Activated CD4-positive, alpha-beta memory T cell treated with anti-CD3 and anti-CD28 coated beads for 36 hours (primary cell): ENCODE measurements at regions not wholly inside any gene's neighbourhood (a gene's known extent, or its start where the extent isn't known, plus 50 kb on each side); places are given as distances from the start of the nearest gene placed in this dataset.

Experiments
- CTCF ChIA-PET: fragments of 350-600 bp; sonication (Branson Sonifier 250); formaldehyde crosslinking; loops from one replicate; lab custom pipeline; 2021; ENCODE audit warnings: antibody characterized with exemption, inconsistent platforms; lab: Charles Lee
- POLR2A ChIA-PET: fragments of 350-600 bp; sonication (Branson Sonifier 250); formaldehyde crosslinking; loops from one replicate; lab custom pipeline; 2021; ENCODE audit warnings: antibody characterized with exemption; lab: Charles Lee
- DNase-seq: peaks from one replicate; pipeline ENCODE4 v3.0.0-alpha.2; 2020
- H3K27ac Mint-ChIP-seq: one replicate; pipeline ENCODE4 v1.8.0; 2021; ENCODE audit warnings: mixed read lengths
- H3K27me3 Mint-ChIP-seq: one replicate; pipeline ENCODE4 v1.8.0; 2021; ENCODE audit warnings: mixed read lengths
- H3K36me3 Mint-ChIP-seq: one replicate; pipeline ENCODE4 v1.8.0; 2021; ENCODE audit warnings: mixed read lengths
- H3K4me1 Mint-ChIP-seq: one replicate; pipeline ENCODE4 v1.8.0; 2021; ENCODE audit warnings: low read depth, mixed read lengths
- H3K4me3 Mint-ChIP-seq: one replicate; pipeline ENCODE4 v1.8.0; 2021; ENCODE audit warnings: mild to moderate bottlenecking, mixed read lengths
- H3K9me3 Mint-ChIP-seq: one replicate; pipeline ENCODE4 v1.8.0; 2021; ENCODE audit warnings: mixed read lengths
- intact Hi-C: fragments of 100-400 bp; cut with micrococcal nuclease; formaldehyde crosslinking; loops from one replicate; pipeline ENCODE4 v1.15.1; 2023

- H3K4me3 Mint-ChIP-seq, result no peak overlapping the region
- POLR2A ChIA-PET, result no interaction called here
- intact Hi-C loops, result no loop called here
Observed at GRCh38 chr17:5781236-5781927, 197.1 kb upstream of the NLRP1 start.

GRCh38 chr17:5783269-5783668 lies 199.0 kb upstream of the NLRP1 start:
- POLR2A ChIA-PET, result no interaction called here
- no peaks in the 10 kb centered on the region for H3K4me1 Mint-ChIP-seq
- H3K36me3 Mint-ChIP-seq, result no peaks in the 10 kb centered on the region

More at GRCh38 chr17:5781236-5781927, 197.1 kb upstream of the NLRP1 start:
- peaks cover under 1% of the 10 kb centered on the region for H3K4me1 Mint-ChIP-seq
- H3K36me3 Mint-ChIP-seq, result no peaks in the 10 kb centered on the region
- CTCF ChIA-PET, result no interaction called here
- H3K27me3 Mint-ChIP-seq, result peaks cover 13% of the 10 kb centered on the region
- DNase-seq, result no peak
- no peak overlapping the region for H3K27ac Mint-ChIP-seq
- H3K9me3 Mint-ChIP-seq, result peaks cover 9% of the 10 kb centered on the region

DNA sequence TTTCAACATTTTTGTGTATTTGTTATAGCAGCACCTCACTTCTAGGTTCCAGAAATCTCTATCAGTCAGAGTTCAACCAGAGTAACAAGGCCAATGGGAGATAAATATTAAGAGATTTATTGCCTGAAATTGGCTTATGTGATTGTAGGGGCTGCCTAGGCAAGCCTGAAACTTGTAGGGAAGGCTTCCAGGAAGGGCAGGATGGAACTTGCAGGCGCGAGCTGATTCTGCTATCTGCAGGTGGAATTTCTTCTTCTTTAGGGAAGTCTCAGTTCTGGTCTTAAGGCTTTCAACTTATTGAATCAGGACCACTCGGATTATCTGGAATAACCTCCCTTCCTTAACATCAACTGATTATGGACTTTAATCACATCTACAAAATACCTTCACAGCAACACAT lies 199.5 kb upstream of the NLRP1 start:
- CTCF ChIA-PET, result no interaction called here
- no peak for DNase-seq
- Mint-ChIP-seq H3K36me3 (no peaks in the 10 kb centered on the region), H3K27ac (no peak overlapping the region), H3K9me3 (peaks cover 9% of the 10 kb centered on the region), H3K27me3 (peaks cover 18% of the 10 kb centered on the region), H3K4me1 (no peaks in the 10 kb centered on the region), H3K4me3 (no peak overlapping the region)
- intact Hi-C loops, result no loop called here
- POLR2A ChIA-PET, result no interaction called here

More at GRCh38 chr17:5783269-5783668, 199.0 kb upstream of the NLRP1 start:
- Mint-ChIP-seq H3K27me3 (peaks cover 15% of the 10 kb centered on the region), H3K27ac (no peak overlapping the region), H3K4me3 (no peak overlapping the region), H3K9me3 (peaks cover 9% of the 10 kb centered on the region)
- DNase-seq, result no peak
- intact Hi-C loops, result no loop called here
- CTCF ChIA-PET, result no interaction called here

- no peak for DNase-seq
- ChIA-PET POLR2A (no interaction called here), CTCF (no interaction called here)
- H3K4me3 Mint-ChIP-seq, result no peak overlapping the region
- H3K27me3 Mint-ChIP-seq, result peaks cover 25% of the 10 kb centered on the region
- H3K27ac Mint-ChIP-seq, result no peak overlapping the region
- H3K9me3 Mint-ChIP-seq, result peaks cover 9% of the 10 kb centered on the region
- intact Hi-C loops, result no loop called here
- H3K36me3 Mint-ChIP-seq, result no peaks in the 10 kb centered on the region
- H3K4me1 Mint-ChIP-seq, result no peaks in the 10 kb centered on the region
Observed at GRCh38 chr17:5784791-5785190, 200.5 kb upstream of the NLRP1 start.

DNA sequence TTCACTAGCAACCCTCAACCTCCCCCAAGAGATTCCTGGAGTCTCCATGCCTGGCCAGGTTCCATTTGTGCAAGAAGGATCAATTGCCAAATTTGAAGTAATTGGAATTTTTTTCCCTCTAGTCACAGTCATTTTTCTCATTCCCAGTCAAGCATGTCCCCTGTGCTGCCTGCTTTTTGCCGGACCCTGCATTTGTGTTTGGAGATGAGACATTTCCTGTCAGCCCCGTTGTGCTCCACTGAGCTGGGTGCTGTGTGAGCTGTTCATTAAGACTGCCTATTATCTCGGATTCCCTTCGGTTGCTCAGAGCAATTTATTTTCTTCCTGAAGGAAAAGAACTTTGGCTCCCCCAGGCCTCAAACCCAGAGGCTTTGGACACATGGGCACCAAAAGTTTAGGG lies 201.0 kb upstream of the NLRP1 start:
- H3K27me3 Mint-ChIP-seq, result peaks cover 29% of the 10 kb centered on the region
- CTCF ChIA-PET, result no interaction called here
- POLR2A ChIA-PET, result no interaction called here
- no peak overlapping the region for H3K4me3 Mint-ChIP-seq
- no peaks in the 10 kb centered on the region for H3K36me3 Mint-ChIP-seq
- H3K9me3 Mint-ChIP-seq, result peaks cover 9% of the 10 kb centered on the region
- DNase-seq, result no peak
- intact Hi-C loops, result no loop called here
- H3K4me1 Mint-ChIP-seq, result no peaks in the 10 kb centered on the region
- no peak overlapping the region for H3K27ac Mint-ChIP-seq

GRCh38 chr17:5785867-5786509 lies 201.7 kb upstream of the NLRP1 start:
- ChIA-PET POLR2A (no interaction called here), CTCF (no interaction called here)
- peaks cover 25% of the 10 kb centered on the region for H3K27me3 Mint-ChIP-seq
- no peak for DNase-seq
- intact Hi-C loops, result no loop called here
- H3K36me3 Mint-ChIP-seq, result no peaks in the 10 kb centered on the region
- H3K9me3 Mint-ChIP-seq, result peaks cover 9% of the 10 kb centered on the region
- no peak overlapping the region for H3K4me3 Mint-ChIP-seq
- no peak overlapping the region for H3K27ac Mint-ChIP-seq
- H3K4me1 Mint-ChIP-seq, result no peaks in the 10 kb centered on the region

DNA sequence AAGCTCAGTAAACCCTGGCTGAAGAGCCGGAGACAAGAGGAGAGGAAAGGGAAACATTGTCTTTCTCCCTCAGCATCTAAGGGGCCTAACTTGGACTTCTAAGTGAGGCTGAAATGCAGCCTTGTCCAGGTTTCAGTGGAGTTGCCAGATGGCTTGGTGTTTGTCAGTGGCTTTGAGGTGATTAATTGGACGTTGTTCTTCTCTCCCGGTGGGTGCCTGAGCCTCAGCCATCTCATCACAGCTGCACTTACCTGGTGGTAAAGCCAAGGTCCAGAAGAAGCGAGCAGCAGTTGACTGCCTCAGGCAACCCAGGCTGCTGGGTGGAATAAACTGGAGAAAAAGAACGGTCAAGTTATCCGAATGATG lies 202.2 kb upstream of the NLRP1 start:
- Mint-ChIP-seq H3K27ac (no peak overlapping the region), H3K27me3 (peaks cover 23% of the 10 kb centered on the region), H3K36me3 (no peaks in the 10 kb centered on the region), H3K4me3 (no peak overlapping the region), H3K4me1 (no peaks in the 10 kb centered on the region), H3K9me3 (peaks cover 9% of the 10 kb centered on the region)
- DNase-seq, result no peak
- POLR2A ChIA-PET, result no interaction called here
- CTCF ChIA-PET, result no interaction called here
- intact Hi-C loops, result no loop called here

DNA sequence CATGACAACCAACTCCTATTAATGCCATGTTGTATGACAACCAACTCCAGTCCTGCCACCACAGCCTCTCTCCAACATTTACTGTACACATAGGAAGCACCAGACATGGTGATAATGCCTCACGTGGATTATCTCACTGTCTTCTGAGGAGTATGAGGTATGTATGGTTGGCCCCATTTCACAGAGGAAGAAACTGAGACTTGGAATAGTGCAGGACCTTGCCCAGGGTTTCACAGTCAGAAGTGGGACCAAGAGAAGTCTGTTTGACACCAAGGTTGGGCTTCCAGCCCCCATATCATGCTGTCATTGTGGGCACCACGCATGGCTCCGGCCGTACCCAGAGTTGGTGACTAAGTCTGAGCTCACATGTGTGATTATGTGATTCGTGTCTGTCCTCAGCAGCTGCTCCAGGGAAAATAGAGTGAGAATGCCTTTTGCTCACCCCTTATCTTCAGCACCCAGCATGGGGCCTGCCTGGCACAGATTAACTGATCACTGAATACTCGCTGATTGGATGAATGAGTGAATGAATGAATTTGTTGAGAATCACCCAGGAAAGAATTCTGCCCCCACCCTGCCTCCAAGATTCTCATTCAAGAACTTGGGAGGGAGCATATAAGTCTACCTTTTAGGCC lies 204.1 kb upstream of the NLRP1 start:
- no peak overlapping the region for H3K27ac Mint-ChIP-seq
- H3K27me3 Mint-ChIP-seq, result peaks cover 28% of the 10 kb centered on the region
- intact Hi-C loops, result no loop called here
- ChIA-PET POLR2A (no interaction called here), CTCF (no interaction called here)
- H3K4me3 Mint-ChIP-seq, result no peak overlapping the region
- no peaks in the 10 kb centered on the region for H3K4me1 Mint-ChIP-seq
- no peak for DNase-seq
- H3K36me3 Mint-ChIP-seq, result peaks cover 5% of the 10 kb centered on the region
- peaks cover 14% of the 10 kb centered on the region for H3K9me3 Mint-ChIP-seq

DNA sequence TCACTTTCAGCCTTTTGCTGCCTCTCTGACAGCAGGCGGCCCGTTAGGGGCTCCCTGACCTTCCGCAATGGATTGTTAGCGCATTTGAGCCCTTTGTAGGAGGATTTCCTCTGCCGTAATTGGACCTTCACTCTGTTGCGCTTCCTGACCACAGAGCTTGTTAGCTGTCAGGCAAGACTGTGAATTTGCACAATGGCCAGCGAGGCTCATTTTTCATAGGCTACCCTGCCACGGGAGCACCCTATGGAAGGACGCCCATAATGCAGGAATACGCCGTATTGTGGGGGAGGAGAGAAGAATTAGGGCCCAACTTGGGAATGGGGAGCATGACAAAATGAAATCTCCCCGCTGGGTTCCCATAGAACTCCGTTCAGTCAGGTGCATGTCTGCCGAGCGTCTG lies 205.2 kb upstream of the NLRP1 start:
- Mint-ChIP-seq H3K27me3 (peaks cover 25% of the 10 kb centered on the region), H3K36me3 (peaks cover 5% of the 10 kb centered on the region)

DNA sequence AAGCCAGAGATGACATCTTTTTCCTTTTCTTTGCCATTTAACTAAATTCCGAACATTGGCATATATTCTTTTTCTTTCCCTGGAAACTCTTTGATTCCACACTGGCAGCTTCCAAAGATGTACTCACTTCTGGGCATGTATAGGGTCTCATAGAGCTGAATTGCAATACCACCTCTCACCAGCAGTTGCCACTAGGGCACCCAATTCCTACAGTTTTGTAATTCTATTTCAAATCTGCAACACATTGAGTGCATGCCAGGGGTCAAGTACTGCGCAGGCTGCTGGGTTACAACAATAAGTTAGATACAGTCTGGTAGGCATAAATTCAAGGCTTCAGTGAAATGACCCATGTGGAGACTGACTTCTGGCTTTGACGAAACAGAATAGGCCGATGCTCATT lies 208.8 kb upstream of the NLRP1 start:
- POLR2A ChIA-PET, result no interaction called here
- H3K27ac Mint-ChIP-seq, result no peak overlapping the region

More for the DNA sequence above, 205.2 kb upstream of the NLRP1 start:
- Mint-ChIP-seq H3K4me1 (no peaks in the 10 kb centered on the region), H3K27ac (no peak overlapping the region), H3K9me3 (peaks cover 8% of the 10 kb centered on the region), H3K4me3 (no peak overlapping the region)
- POLR2A ChIA-PET, result no interaction called here
- CTCF ChIA-PET, result no interaction called here
- DNase-seq, result no peak
- intact Hi-C loops, result no loop called here

DNA sequence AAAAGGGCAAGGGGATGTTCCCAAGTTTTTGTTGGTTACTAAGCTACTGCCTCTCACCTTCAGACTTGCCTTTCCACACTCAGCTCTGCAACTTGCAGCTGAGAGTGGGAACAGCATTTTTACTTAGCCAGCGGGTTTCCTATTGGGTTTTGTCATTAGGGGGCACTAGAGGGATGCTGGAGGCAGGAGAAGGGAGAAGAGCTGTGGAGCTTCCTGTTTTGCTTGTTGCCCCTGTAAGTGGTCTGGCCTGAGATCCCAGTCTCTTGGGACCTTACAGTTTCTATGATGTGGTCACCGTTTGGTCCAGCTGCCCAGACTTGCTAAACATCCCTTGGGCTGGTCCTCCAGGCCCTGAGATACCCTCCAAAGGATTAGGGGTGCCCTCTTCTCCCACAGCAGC lies 209.6 kb upstream of the NLRP1 start:
- Mint-ChIP-seq H3K27ac (no peak overlapping the region), H3K4me3 (no peak overlapping the region), H3K4me1 (no peaks in the 10 kb centered on the region), H3K36me3 (peaks cover 5% of the 10 kb centered on the region), H3K27me3 (peaks cover 25% of the 10 kb centered on the region), H3K9me3 (peaks cover 8% of the 10 kb centered on the region)
- CTCF ChIA-PET, result interaction anchor here (0.7 to 1.0 kb wide), 3 partner anchors 13 to 642 kb away, joined by 3 to 4 read pairs (median 3); no protein-coding TSS in a partner anchor
- no peak for DNase-seq
- POLR2A ChIA-PET, result no interaction called here
- intact Hi-C loops, result no loop called here

More for the DNA sequence above, 208.8 kb upstream of the NLRP1 start:
- H3K4me3 Mint-ChIP-seq, result no peak overlapping the region
- intact Hi-C loops, result no loop called here
- peaks cover 5% of the 10 kb centered on the region for H3K36me3 Mint-ChIP-seq
- no peaks in the 10 kb centered on the region for H3K4me1 Mint-ChIP-seq
- H3K27me3 Mint-ChIP-seq, result peaks cover 28% of the 10 kb centered on the region
- CTCF ChIA-PET, result interaction anchor here (0.7 kb wide), 1 partner anchor 337 kb away, joined by 3 read pairs; no protein-coding TSS in a partner anchor
- no peak for DNase-seq
- H3K9me3 Mint-ChIP-seq, result peaks cover 8% of the 10 kb centered on the region

DNA sequence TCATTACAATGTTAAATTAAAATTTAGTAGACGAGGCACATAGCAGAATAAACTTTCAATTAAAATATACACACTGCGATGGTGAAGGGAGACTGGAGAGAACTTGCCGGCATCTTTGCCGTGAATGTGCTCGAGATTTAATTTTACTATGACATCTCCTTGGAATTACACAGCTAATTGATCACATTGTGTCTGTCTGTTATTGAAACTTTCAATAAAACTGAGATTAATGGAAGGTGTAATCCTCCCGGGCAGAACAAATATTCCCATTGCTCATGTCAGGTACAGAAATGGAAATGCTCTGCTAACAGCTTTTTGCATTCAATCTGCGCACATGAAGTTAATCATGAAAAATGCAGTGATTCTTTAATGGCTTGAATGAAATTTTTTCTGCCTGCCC lies 210.1 kb upstream of the NLRP1 start:
- intact Hi-C loops, result no loop called here
- POLR2A ChIA-PET, result no interaction called here
- H3K27me3 Mint-ChIP-seq, result peaks cover 25% of the 10 kb centered on the region
- CTCF ChIA-PET, result interaction anchor here (0.9 to 1.0 kb wide), 2 partner anchors 13 to 641 kb away, joined by 3 to 4 read pairs; no protein-coding TSS in a partner anchor
- no peaks in the 10 kb centered on the region for H3K4me1 Mint-ChIP-seq
- no peak for DNase-seq
- H3K9me3 Mint-ChIP-seq, result peaks cover 8% of the 10 kb centered on the region
- peaks cover 5% of the 10 kb centered on the region for H3K36me3 Mint-ChIP-seq
- H3K4me3 Mint-ChIP-seq, result no peak overlapping the region
- H3K27ac Mint-ChIP-seq, result no peak overlapping the region
